ENCODE measurements at regions not wholly inside any gene's neighbourhood (a gene's known extent, or its start where the extent isn't known, plus 50 kb on each side); places are given as distances from the start of the nearest gene placed in this dataset.

- no peak for TF ChIP-seq CTCF (IDR thresholded peaks at IDR 0.05)
- TF ChIP-seq POLR2A (IDR thresholded peaks at IDR 0.05), result no peak
These were observed 218.4 kb downstream of the ACTL7B start for GRCh38 chr9:108637340-108637739.
